ENCODE measurements at regions not wholly inside any gene's neighbourhood (a gene's known extent, or its start where the extent isn't known, plus 50 kb on each side); places are given as distances from the start of the nearest gene placed in this dataset.

DNA sequence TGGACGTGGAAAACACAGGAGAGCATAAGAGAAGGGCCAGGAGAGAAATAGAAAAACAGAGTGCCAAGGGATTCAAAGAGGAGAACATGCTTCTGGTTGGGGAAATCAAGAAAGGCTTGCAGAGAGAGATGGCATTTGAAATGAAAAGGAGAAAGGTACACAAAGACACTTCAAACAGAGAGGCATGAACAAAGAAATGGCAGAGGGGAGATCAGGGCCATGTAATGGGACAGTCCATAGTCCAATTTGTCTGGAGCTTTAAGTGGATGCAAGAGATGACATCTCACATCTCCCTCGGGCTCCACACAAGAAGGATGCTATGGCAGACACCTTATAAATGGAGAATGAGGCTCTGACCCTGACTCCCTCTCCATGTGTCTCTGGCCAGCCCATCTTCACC lies 331.1 kb downstream of the MLLT3 start:
- no peak for DNase-seq
- ATAC-seq = no peak

DNA sequence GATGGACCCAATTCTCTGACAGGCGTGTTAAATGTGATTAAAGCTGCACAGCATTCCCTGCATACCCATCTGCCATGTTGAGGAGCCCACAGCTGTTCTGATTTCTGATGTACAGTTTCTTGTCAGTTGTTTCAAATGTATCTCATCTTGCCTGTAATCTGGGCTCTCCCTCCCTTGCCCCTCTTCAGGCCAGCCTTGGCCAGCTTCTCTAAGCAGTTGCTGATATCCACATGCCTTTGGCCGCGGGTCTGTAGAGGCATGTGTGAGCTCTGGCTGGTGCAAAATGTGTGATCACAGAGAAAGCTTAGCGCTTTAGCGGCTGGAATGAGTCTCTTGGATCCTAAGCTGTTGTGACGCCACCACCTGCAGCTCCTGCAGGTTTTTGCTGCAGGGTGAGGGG lies 332.0 kb downstream of the MLLT3 start:
- intact Hi-C loops (cut with DNase I) = no loop called here

More for the DNA sequence above, 331.1 kb downstream of the MLLT3 start:
- intact Hi-C loops (cut with DNase I) = no loop called here

DNA sequence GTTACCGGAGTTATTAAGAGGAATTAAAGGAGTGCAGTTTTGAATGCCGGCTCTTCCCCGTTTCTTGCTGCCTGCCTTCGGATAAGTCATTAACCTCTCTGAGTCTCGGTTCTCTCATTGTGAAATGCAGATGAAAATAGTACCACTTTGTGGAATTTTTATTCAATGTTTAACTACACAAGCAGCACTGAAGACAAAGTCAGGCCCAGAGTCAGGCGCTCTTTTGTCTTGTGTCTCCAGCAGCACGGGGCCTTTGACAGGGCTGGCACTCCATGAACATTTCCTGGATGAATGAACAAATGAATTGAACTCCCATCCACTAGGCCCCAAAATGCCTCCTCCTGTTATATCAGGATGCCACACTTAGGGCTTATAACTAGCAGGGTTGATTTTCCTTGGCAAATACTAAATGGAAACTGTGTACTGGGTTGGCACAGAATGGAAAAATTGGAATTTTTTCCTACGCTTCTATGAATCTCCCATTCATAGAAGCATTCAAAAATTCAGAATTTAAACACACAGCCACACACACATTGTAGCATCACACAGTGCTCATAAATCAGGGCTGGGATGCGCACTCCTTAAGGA lies 332.8 kb downstream of the MLLT3 start:
- intact Hi-C loops (cut with DNase I) = no loop called here
- no peak for ATAC-seq

More for the DNA sequence above, 332.0 kb downstream of the MLLT3 start:
- DNase-seq = no peak
- ATAC-seq = peak in 1 of 2 donors; percentile 66

DNA sequence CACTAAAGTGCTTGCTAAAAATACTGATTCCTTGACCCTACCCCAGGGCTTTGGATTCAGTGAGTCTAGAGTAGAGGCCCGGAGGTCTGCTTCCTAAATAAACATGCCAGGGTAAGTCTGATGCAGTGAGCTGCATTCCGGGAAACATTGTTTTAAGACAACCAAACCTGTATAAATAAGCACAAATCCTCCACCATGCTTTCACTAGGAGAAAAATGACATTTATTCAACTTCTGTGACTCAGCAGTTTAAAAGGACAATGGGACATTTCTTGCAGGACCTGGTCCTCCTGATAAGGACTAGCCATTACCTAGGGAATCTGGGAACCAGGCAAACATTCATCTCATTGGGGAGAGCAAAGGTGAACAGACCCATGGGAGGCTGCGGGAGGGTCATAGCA lies 335.3 kb downstream of the MLLT3 start:
- DNase-seq (no peak), ATAC-seq (no peak)
- intact Hi-C loops (cut with DNase I) = no loop called here

More for the DNA sequence above, 332.8 kb downstream of the MLLT3 start:
- no peak for DNase-seq

DNA sequence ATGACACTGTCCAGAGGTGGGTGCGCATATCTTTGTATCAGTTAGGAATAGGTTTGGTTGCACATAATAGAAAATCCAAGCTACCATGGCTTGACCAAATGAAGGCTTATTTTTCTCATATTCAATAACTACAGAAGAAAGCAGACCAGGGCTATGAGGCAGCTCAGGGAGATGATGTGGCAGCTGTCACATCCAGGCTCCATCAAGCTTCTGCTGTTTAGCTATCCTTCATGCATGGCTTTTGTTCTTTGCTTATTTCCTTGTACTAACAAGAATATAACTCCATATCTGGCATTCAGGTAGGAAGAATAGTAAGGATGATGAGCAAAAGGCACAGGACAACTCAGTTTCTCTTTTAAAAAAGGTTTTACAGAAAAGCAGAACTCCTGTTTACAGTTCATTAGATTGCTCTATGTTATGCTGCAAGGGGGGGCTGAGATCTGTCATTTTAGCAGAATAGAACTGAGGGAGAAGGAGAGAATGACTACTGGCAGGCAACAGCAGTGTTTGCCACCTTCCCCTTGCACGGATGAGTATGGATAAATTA lies 336.1 kb downstream of the MLLT3 start:
- DNase-seq (no peak), ATAC-seq (no peak)
- intact Hi-C loops (cut with DNase I) = no loop called here

DNA sequence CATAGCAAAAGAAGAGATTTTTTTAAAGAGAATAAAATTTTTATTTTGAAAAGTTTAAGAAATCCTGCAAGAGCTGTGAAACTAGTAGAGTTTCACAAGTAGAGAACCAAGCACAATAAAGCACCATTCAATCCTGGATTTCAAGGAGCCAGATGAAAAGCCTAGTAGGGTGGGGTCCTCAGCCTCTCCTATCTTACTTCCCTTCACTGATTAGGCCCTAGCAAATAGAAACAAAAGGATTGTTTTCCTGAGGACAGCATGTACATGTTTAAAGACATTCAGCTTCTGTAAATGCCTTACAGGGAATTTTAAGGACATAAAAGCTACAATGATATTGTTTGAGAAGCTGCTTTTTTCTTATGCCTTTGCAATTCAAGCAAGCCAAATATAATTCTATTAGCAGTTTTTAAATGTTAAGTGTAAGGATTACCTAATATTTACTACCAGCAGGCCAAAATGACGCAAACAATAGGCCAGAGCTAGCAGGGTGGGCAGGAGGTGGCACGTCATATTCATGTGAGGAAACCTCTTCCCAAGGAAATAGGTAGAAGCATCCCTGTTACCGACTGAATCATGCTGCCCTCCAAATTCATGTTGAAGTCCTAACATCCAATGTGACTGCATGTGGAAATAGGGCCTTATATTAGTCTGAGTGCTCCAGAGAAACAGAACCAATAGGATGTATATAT lies 337.6 kb downstream of the MLLT3 start:
- intact Hi-C loops (cut with DNase I) = no loop called here
- DNase-seq (no peak), ATAC-seq (peak in 1 of 2 donors; percentile 58)

DNA sequence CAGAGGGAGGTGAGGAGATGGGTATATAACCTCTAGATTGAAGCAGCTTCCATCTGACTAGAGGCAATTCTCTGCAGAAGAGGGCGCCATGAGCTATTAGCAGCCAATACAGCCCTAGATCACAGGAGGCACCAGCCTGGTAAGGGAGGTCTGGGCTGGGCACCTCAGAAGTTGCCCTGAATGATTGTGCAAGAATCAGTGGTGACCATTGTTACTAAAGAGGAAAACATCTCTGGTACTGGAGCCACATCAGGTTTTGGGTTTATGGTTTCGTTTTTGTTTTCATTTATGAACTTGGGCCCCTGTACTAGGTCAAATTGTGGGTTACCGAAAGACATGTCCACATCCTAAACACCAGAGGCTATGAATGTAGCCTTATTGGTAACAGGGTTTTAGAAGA lies 342.0 kb downstream of the MLLT3 start:
- intact Hi-C loops (cut with DNase I) = no loop called here
- no peak for DNase-seq
- no peak for ATAC-seq

DNA sequence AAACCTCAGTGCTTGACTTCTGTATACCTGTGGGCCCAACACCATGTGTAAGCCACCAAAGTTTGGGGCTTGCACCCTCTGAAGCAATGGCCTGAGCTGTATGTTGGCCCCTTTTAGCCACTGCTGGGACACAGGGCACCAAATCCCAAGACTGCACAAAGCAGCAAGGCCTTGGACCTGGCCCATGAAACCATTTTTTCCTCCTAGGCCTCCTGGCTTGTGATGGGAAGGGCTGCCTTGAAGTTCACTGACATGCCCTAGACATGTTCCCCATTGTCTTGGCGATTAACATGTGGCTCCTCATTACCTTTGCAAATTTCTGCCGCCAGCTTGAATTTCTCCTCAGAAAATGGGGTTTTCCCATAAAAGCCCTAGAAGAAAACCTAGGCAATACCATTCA lies 345.5 kb downstream of the MLLT3 start:
- no peak for ATAC-seq
- no peak for DNase-seq
- intact Hi-C loops (cut with DNase I) = no loop called here

DNA sequence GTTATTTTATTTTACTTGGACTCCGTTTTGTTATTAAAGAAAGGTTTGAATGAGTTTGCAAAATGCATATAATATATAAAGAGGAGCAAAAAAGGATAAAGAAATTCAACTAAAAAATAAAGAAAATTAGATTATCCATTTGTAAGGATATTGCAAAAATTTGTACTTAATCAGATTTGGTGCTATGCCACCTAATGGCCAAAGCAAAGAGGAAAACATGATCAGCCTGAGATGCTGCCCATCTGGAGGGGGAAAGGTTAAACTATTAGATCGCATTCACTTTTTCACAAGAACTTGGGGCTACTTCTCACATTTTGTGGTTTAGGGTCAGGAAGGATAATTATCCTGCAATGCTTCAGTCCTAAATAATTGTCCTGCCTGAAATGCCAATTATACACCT lies 350.6 kb downstream of the MLLT3 start:
- DNase-seq (no peak), ATAC-seq (no peak)
- intact Hi-C loops (cut with DNase I) = no loop called here

DNA sequence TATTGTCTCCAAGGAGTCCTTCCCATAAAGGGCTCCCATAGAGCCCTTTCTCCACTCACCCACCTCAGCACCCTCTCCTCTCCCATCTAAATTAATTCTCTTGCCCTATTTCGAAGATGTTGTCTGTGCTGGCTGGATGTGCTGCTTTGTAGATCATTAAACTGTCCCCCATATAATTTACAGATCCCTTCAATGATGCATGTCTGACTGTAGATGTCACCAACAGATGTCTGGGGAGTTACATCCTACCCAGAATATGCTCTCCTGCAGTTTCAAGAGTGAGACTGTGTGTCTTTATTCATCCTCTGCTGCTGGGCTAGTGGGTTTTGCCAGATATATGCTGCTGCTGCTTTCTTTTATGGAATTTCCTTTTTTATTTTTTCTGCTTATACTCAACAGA lies 351.2 kb downstream of the MLLT3 start:
- ATAC-seq = no peak
- no peak for DNase-seq
- intact Hi-C loops (cut with DNase I) = no loop called here

DNA sequence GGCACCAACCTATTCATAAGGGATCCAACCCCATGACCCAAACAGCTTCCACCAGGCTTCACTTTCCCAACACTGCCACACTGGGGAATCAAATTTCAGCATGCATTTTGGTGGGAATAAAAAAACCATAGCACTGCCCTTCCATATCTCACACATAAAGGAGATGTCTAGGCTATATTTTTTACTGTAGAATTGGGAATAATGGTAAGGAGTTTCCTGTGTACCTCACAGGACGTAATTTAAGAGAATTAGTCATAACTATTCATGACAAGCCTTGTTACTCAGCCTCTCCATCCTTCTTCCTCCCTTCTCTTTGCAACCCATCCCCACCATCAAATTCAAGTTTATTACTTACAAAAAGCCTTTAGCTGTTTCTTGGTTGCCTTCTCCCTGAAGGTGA lies 352.1 kb downstream of the MLLT3 start:
- ATAC-seq = no peak
- intact Hi-C loops (cut with DNase I) = no loop called here
- DNase-seq = no peak

DNA sequence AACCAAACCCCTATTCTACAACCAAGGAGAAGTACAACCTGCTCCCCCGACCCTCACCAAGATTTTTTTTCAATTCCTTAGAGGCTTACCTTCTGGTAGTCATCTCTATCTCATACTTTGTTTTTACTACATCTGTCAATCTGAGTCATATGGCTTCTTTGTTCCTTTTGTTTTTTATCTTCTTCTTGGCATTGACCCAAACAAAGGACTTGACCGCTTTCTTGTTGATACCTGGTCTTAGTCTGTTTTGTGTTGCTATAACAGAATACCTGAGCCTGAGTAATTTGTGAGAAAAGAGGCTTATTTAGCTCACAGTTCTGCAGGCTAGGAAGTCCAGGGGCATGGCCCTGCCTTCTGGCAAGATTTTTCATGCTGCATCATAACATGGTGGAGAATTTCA lies 352.7 kb downstream of the MLLT3 start:
- no peak for DNase-seq
- intact Hi-C loops (cut with DNase I) = no loop called here

DNA sequence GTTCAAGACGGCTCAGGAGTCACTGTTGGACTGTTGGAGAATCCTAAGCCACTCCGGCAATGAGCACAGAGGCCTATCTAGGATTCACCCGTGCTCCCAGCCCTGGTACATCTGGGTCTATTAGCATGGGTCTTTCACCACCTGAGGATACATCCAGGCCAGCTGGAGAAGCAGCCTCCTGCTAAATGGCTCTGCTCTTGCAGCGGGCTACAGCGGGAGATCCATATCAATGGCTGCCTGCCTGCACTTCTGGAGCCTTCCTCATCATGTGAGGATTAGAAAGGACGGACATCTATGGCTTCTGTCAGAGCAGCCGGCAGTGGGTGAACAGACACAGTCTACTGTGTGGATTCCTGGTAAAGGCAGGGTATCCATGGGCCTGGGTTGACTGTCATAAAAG lies 357.4 kb downstream of the MLLT3 start:
- ATAC-seq (no peak), DNase-seq (no peak)
- intact Hi-C loops (cut with DNase I) = no loop called here

More for the DNA sequence above, 352.7 kb downstream of the MLLT3 start:
- ATAC-seq = no peak

DNA sequence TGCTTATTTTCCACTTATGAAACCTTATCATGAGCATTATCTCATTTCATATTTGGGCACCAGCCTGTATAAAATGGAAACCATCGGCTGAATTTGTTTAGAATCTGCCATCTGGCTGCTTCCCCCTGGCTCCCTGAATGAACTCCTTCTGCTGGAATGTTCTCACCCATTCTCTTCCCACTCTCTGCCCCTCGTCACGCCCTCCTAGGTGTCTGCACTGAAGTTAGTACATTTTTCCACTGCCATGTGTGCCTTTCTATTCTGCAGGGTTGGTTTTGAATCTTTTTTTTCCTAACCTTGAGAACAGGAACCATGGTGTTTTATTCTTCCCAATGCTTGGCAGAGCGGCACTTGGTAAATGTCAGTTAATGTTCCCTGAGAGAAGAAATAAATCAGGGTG lies 359.7 kb downstream of the MLLT3 start:
- no peak for ATAC-seq
- no peak for DNase-seq
- intact Hi-C loops (cut with DNase I) = no loop called here

DNA sequence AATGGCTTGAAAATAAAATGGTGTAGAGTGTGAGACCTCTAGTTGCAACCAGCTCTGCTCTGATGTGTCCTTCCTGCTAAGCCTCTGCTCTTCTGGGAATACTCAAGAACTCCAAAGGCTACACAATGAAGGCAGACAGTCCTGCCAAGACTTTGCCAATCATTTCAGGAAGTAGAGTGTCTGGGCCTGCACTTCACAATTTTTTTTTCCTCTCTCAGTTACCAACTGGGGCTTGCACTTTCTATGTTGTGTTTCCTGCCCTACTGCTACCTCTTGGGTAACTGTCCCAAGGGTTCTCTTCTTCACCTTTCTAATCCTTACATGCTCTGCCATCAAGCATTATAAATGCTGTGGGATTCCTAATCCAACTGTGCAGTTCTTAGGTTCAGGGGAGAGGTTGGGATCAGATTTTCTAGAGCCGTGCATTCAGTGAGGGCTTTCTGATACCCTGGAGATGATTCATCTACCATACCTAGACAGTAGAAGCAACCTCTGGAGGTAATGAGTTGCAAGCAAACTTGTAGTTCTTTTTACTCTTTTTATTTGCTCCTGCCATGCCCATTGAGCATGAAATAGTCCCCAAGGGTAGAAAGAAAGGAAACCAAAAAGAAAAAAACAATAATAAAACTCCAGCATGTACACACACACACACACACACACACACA lies 365.9 kb downstream of the MLLT3 start:
- intact Hi-C loops (cut with DNase I) = no loop called here
- ATAC-seq = peak in 1 of 2 donors; percentile 41
- DNase-seq = no peak

DNA sequence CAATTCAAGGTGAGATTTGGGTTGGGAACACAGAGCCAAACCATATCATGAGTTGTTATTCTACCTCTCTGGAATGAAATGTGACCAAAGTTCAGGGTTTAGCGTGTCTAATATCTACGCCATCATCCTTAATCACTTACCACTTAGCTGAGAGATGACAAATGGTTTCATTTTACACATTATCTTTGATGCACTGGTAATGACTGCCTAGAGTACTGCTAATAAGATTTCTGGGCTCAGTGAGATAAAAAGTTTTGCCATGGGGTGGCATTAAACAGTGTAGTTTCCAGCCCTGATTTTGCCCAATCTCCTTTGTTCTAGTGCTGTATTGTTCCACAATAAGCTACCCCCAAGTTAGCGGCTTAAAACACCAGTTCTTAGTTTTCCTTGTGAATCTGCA lies 367.2 kb downstream of the MLLT3 start:
- no peak for DNase-seq
- no peak for ATAC-seq
- intact Hi-C loops (cut with DNase I) = no loop called here

DNA sequence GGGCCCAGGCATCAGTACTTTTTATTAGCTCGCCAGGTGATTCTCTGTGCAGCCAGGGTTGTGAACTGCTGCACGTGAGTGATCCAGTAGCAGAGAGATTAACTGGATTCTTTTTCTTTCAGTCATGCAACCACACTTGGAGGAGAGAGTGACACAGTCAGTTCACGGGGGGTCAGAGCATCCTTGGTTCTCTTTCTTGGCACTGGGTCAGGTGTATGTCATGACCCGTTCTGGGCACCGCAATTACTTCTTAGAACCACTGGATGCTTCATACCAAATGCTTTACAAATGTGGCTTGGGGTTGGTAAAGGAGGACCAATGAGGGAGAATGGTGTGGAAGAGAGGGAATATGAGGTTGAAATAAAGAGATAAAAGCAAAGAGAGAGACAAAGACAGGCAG lies 368.7 kb downstream of the MLLT3 start:
- intact Hi-C loops (cut with DNase I) = no loop called here
- no peak for ATAC-seq
- DNase-seq = no peak

DNA sequence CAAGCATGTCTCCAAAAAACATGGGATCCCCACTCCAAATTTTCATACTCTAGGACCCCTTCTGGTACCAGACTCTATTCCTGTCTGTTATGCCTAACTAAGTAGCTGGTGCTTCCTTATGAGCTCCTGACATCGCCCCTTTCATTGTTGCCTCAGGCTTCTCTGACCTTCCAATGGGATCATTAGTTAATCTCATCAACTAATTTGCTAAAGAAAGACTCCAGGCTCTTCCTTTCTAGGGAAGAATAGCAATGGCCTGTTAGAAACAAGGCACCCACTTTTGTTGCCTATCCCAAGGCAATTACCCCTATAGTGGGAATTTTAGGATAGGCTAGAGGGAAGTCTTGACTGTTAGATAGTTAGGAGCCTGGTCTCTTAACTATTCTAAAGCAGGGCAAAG lies 369.5 kb downstream of the MLLT3 start:
- ATAC-seq (no peak), DNase-seq (no peak)
- intact Hi-C loops (cut with DNase I) = no loop called here

DNA sequence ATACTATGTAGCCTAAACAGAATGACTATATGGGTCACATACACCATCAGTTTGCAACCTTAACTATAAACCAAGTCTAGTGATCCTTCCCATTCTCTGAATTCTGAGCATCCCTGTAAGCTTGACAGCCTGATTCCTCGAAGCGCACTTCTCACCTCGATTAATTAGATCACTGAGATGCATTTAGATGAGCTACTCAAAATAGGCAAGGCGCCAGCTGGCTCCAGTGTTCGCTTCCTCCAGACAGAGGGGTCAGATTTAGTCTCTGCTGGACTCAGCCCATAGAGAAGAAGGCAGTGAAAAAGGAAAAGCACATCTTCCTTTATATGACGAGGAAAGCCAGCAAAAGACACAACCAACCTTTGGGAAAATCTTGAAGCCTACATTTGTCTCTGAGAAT lies 371.5 kb downstream of the MLLT3 start:
- DNase-seq (no peak), ATAC-seq (no peak)
- intact Hi-C loops (cut with DNase I) = no loop called here

DNA sequence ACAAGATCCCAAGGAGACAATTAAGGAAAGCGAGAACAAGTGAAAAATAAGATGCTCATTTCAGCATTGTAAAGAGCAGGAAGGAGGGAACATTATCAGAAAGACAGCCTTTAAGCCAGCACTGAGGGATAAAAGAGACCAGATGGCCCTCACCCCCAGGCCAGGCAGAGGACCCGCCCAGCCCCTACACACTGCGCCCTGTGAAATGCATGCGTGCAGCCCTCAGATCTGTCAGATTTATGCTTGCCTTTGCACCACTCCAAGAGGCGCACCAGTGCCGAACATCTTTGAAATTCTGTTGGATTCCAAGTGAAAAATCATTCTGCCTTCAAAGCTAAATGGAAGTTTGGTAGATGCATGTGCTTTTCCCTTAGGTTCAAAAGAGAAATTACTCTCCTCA lies 378.0 kb downstream of the MLLT3 start:
- intact Hi-C loops (cut with DNase I) = no loop called here
- no peak for DNase-seq
- no peak for ATAC-seq

DNA sequence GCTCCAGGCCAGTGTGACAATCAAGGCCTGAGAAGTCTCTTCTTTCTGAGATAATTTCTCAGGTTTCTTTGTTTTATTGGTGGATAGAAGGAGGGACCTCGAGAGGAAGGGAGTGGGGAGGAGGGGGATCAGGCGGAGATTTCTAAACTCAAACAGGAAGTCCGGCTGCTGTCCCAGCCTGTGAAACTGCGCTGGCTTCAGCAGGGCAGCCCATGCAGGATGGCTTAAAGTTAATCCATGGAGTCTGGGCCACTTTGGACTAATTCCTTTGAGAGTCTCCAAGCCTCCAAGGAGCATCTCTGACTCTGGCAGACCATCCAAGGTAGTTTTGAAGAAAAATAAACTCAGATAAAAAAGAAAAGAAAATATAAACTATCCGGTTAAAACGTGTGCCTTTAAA lies 378.5 kb downstream of the MLLT3 start:
- intact Hi-C loops (cut with DNase I) = no loop called here
- DNase-seq = no peak
- no peak for ATAC-seq

Data from left cardiac atrium (tissue), 4 donors.